WTC11 (cell line): ENCODE measurements at regions not wholly inside any gene's neighbourhood (a gene's known extent, or its start where the extent isn't known, plus 50 kb on each side); places are given as distances from the start of the nearest gene placed in this dataset.

ENCODE experiments used
- CTCF ChIP-seq: fragments of 200-600 bp; IDR thresholded peaks from 2 replicates; pipeline ENCODE4 v1.8.0; 2022; ENCODE audit warnings: antibody characterized with exemption
- ESRRA ChIP-seq: sonication (generic); formaldehyde crosslinking; IDR thresholded peaks from 2 replicates; pipeline ENCODE4 v1.8.1; 2022; ENCODE audit warnings: mild to moderate bottlenecking, missing genetic modification reagents, borderline replicate concordance
- MAX ChIP-seq: sonication (generic); formaldehyde crosslinking; IDR thresholded peaks from 2 replicates; pipeline ENCODE4 v1.8.0; 2022; ENCODE audit warnings: mild to moderate bottlenecking, missing genetic modification reagents
- MXD4 ChIP-seq: fragments of 250-450 bp; sonication (Bioruptor Pico); IDR thresholded peaks from 2 replicates; pipeline ENCODE4 v1.8.0; 2021; ENCODE audit warnings: mild to moderate bottlenecking, moderate library complexity, borderline replicate concordance
- TCF7 ChIP-seq: sonication (generic); formaldehyde crosslinking; IDR thresholded peaks from 2 replicates; pipeline ENCODE4 v1.8.0; 2022; ENCODE audit warnings: mild to moderate bottlenecking, low read depth, missing genetic modification reagents, moderate library complexity
- ZBTB43 ChIP-seq: sonication (generic); formaldehyde crosslinking; IDR thresholded peaks from 2 replicates; pipeline ENCODE4 v1.8.1; 2023; ENCODE audit warnings: mild to moderate bottlenecking, missing genetic modification reagents

- TF ChIP-seq ESRRA (CRISPR knock-in tag): no peak
- TF ChIP-seq MXD4: no peak
- no peak for TF ChIP-seq CTCF
- no peak for TF ChIP-seq ZBTB43
- no peak for TF ChIP-seq MAX (CRISPR knock-in tag)
- TF ChIP-seq TCF7 (CRISPR knock-in tag): no peak
These were observed 521.2 kb downstream of the STIM2 start for GRCh38 chr4:27381815-27382214.
